ENCODE measurements at regions not wholly inside any gene's neighbourhood (a gene's known extent, or its start where the extent isn't known, plus 50 kb on each side); places are given as distances from the start of the nearest gene placed in this dataset.
A peak's percentile ranks its signal among the peaks of the same experiment; 100 is the strongest.

- TF ChIP-seq, protein P1, sequence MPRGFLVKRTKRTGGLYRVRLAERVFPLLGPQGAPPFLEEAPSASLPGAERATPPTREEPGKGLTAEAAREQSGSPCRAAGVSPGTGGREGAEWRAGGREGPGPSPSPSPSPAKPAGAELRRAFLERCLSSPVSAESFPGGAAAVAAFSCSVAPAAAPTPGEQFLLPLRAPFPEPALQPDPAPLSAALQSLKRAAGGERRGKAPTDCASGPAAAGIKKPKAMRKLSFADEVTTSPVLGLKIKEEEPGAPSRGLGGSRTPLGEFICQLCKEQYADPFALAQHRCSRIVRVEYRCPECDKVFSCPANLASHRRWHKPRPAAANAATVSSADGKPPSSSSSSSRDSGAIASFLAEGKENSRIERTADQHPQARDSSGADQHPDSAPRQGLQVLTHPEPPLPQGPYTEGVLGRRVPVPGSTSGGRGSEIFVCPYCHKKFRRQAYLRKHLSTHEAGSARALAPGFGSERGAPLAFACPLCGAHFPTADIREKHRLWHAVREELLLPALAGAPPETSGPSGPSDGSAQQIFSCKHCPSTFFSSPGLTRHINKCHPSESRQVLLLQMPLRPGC (tag by site-specific recombination; IDR thresholded peaks at IDR 0.05): no peak
- TF ChIP-seq MZF1 (tag by site-specific recombination; IDR thresholded peaks at IDR 0.05; ENCODE audit: borderline replicate concordance) (no peak), ZBTB8A (tag by site-specific recombination; IDR thresholded peaks at IDR 0.05) (no peak), ZNF585B (tag by site-specific recombination; IDR thresholded peaks at IDR 0.05) (no peak), ZNF785 (tag by site-specific recombination; IDR thresholded peaks at IDR 0.05) (no peak), HOXA7 (CRISPR knock-in tag; IDR thresholded peaks at IDR 0.05; ENCODE audit: borderline replicate concordance) (no peak), CTCF (tag by site-specific recombination; IDR thresholded peaks at IDR 0.05) (no peak), ZNF266 (tag by site-specific recombination; IDR thresholded peaks at IDR 0.05; ENCODE audit: low read depth) (no peak), IKZF3 (tag by site-specific recombination; IDR thresholded peaks at IDR 0.05) (no peak)
Observed at GRCh38 chr16:87234601-87235000, 82.6 kb downstream of the C16orf95 start (continued).

GRCh38 chr16:87235810-87236515 is 81.2 kb downstream of the C16orf95 start:
- CTCF ChIA-PET: interaction anchor here (1.1 kb wide), 1 partner anchor 26 kb away, joined by 3 read pairs; no protein-coding TSS in a partner anchor
- no peak overlapping the region for H3K4me3 ChIP-seq (ENCODE audit: low read depth, low read length)
- no peak overlapping the region for H3K27ac ChIP-seq (ENCODE audit: extremely low read depth, low read depth, low read length)
- no peaks in the 10 kb centered on the region for H3K36me3 ChIP-seq (ENCODE audit: control insufficient read depth in 2 of 2, insufficient read depth in 1 of 2, low read length in 2 of 2)
- POLR2A ChIA-PET: no interaction called here
- peaks cover 4% of the 10 kb centered on the region; the same call in 1 of the 2 replicates for H3K4me1 ChIP-seq (ENCODE audit: control insufficient read depth, insufficient read depth, low read length)
- no peaks in the 10 kb centered on the region for H3K9me3 ChIP-seq (ENCODE audit: control insufficient read depth, insufficient read depth, low read depth, low read length)
- TF ChIP-seq SP2 (tag by site-specific recombination; IDR thresholded peaks at IDR 0.05) (no peak), CTCF (tag by site-specific recombination; IDR thresholded peaks at IDR 0.05) (0 out of 2 replicates have a peak, but pooled peaks have one; percentile 8)

- CTCF ChIA-PET: interaction anchor here (1.1 kb wide), 1 partner anchor 25 kb away, joined by 3 read pairs; no protein-coding TSS in a partner anchor
- no peak overlapping the region for H3K27ac ChIP-seq (ENCODE audit: extremely low read depth, low read depth, low read length)
- TF ChIP-seq ZNF394 (tag by site-specific recombination; IDR thresholded peaks at IDR 0.05; ENCODE audit: borderline replicate concordance) (no peak), ZBTB10 (tag by site-specific recombination; IDR thresholded peaks at IDR 0.05) (no peak), MYNN (tag by site-specific recombination; IDR thresholded peaks at IDR 0.05; ENCODE audit: borderline replicate concordance) (no peak), ZNF792 (tag by site-specific recombination; IDR thresholded peaks at IDR 0.05) (no peak), ZNF138 (tag by site-specific recombination; IDR thresholded peaks at IDR 0.05; ENCODE audit: borderline replicate concordance) (no peak), ZNF768 (tag by site-specific recombination; IDR thresholded peaks at IDR 0.05) (no peak), ZXDB (tag by site-specific recombination; IDR thresholded peaks at IDR 0.05) (no peak), IKZF3 (tag by site-specific recombination; IDR thresholded peaks at IDR 0.05) (no peak), ZNF600 (tag by site-specific recombination; IDR thresholded peaks at IDR 0.05) (no peak)
- TF ChIP-seq, protein P2, sequence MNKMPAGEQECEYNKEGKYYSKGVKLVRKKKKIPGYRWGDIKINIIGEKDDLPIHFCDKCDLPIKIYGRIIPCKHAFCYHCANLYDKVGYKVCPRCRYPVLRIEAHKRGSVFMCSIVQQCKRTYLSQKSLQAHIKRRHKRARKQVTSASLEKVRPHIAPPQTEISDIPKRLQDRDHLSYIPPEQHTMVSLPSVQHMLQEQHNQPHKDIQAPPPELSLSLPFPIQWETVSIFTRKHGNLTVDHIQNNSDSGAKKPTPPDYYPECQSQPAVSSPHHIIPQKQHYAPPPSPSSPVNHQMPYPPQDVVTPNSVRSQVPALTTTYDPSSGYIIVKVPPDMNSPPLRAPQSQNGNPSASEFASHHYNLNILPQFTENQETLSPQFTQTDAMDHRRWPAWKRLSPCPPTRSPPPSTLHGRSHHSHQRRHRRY (tag by site-specific recombination; IDR thresholded peaks at IDR 0.05): no peak
- TF ChIP-seq, protein P3, sequence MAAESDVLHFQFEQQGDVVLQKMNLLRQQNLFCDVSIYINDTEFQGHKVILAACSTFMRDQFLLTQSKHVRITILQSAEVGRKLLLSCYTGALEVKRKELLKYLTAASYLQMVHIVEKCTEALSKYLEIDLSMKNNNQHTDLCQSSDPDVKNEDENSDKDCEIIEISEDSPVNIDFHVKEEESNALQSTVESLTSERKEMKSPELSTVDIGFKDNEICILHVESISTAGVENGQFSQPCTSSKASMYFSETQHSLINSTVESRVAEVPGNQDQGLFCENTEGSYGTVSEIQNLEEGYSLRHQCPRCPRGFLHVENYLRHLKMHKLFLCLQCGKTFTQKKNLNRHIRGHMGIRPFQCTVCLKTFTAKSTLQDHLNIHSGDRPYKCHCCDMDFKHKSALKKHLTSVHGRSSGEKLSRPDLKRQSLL (tag by site-specific recombination; IDR thresholded peaks at IDR 0.05): no peak
Observed at GRCh38 chr16:87236516-87237115, 80.6 kb downstream of the C16orf95 start.

More at GRCh38 chr16:87236516-87237115, 80.6 kb downstream of the C16orf95 start:
- Histone ChIP-seq H3K4me3 (ENCODE audit: low read depth, low read length) (no peak overlapping the region), H3K9me3 (ENCODE audit: control insufficient read depth, insufficient read depth, low read depth, low read length) (no peaks in the 10 kb centered on the region), H3K4me1 (ENCODE audit: control insufficient read depth, insufficient read depth, low read length) (peaks cover 4% of the 10 kb centered on the region; the same call in 1 of the 2 replicates), H3K36me3 (ENCODE audit: control insufficient read depth in 2 of 2, insufficient read depth in 1 of 2, low read length in 2 of 2) (no peaks in the 10 kb centered on the region)
- POLR2A ChIA-PET: interaction anchor here (0.6 kb wide), 1 partner anchor 20 kb away, joined by 3 read pairs; no protein-coding TSS in a partner anchor
